Endothelial cell of umbilical vein (primary cell): ENCODE measurements at regions not wholly inside any gene's neighbourhood (a gene's known extent, or its start where the extent isn't known, plus 50 kb on each side); places are given as distances from the start of the nearest gene placed in this dataset.

Experiments
- BruUV-seq: library from RNA; stranded (reverse); fragments of 400-500 nt; replicated peaks from 2 replicates; lab custom pipeline; 2021; lab: Mats Ljungman, UMichigan
- CTCF ChIA-PET: fragments of 300-600, 350-600 bp; sonication (Branson Sonifier 250); formaldehyde crosslinking; loops from one replicate; lab custom pipeline; 2021; ENCODE audit warnings: antibody characterized with exemption, inconsistent platforms; lab: Charles Lee
- POLR2A ChIA-PET: fragments of 300-600, 350-600 bp; sonication (Branson Sonifier 250); formaldehyde crosslinking; loops from one replicate; lab custom pipeline; 2021; ENCODE audit warnings: antibody characterized with exemption, inconsistent platforms; lab: Charles Lee
- DNase-seq: peaks from one replicate; pipeline ENCODE4 v3.0.0-alpha.2; 2011; ENCODE audit warnings: low read depth, low spot score
- FAIRE-seq: peaks from 2 replicates; lab custom pipeline; 2011; peaks lifted over from hg19 to GRCh38; lab: Jason Lieb, UNC
- H2AFZ ChIP-seq: 2 replicates; pipeline ENCODE4 v1.6.0; 2012; ENCODE audit warnings: low read depth, low read length, control low read depth, inconsistent platforms
- H3K27ac ChIP-seq: 2 replicates; pipeline ENCODE4 v1.5.1; 2011; ENCODE audit warnings: low read depth, mild to moderate bottlenecking, control low read depth, low read length, moderate library complexity; ENCODE audit not compliant: insufficient read depth
- H3K27me3 ChIP-seq, 2 experiments: 2 replicates each; pipeline versions ENCODE4 v1.6.0 to v1.6.1; 2011; ENCODE audit warnings: low read length in 2 of 2, mixed read lengths in 1 of 2; ENCODE audit not compliant: control insufficient read depth in 2 of 2, insufficient read depth in 2 of 2
- H3K36me3 ChIP-seq, 2 experiments: 2 replicates in 1 of 2; 3 replicates in 1 of 2; pipeline ENCODE4 v1.5.1; 2011; ENCODE audit warnings: low read length in 2 of 2, mild to moderate bottlenecking in 1 of 2, moderate library complexity in 1 of 2; ENCODE audit not compliant: control insufficient read depth in 2 of 2, insufficient read depth in 2 of 2; ENCODE audit errors: extremely low read depth in 1 of 2
- H3K4me1 ChIP-seq: 3 replicates; pipeline ENCODE4 v1.5.1; 2011; ENCODE audit warnings: mild to moderate bottlenecking, low read length; ENCODE audit not compliant: control insufficient read depth, insufficient read depth; ENCODE audit errors: extremely low read depth
- H3K4me2 ChIP-seq: 2 replicates; pipeline ENCODE4 v1.6.1; 2011; ENCODE audit warnings: low read length, control low read depth, mixed read lengths; ENCODE audit not compliant: insufficient read depth
- H3K4me3 ChIP-seq, 3 experiments: fragments of 200-600 bp in 1 of 3; sonication (generic), shearing (Covaris generic) in 1 of 3; replicated peaks in 1 of 3; 2 replicates each; pipeline ENCODE4 v1.5.1; 2011 to 2016; ENCODE audit warnings: control low read depth in 3 of 3, low read length in 3 of 3, mild to moderate bottlenecking in 2 of 3, inconsistent platforms in 1 of 3, low read depth in 1 of 3, moderate library complexity in 1 of 3; ENCODE audit not compliant: insufficient read depth in 1 of 3
- H3K79me2 ChIP-seq: 2 replicates; pipeline ENCODE4 v1.6.0; 2012; ENCODE audit warnings: low read length, inconsistent platforms; ENCODE audit not compliant: control insufficient read depth, insufficient read depth
- H3K9ac ChIP-seq: replicated peaks from 2 replicates; pipeline ENCODE3; 2011; ENCODE audit warnings: low read length, control low read depth; ENCODE audit not compliant: insufficient read depth; ENCODE audit errors: extremely low read depth
- H3K9me1 ChIP-seq: replicated peaks from 3 replicates; pipeline ENCODE4 v1.6.0; 2011; ENCODE audit warnings: mild to moderate bottlenecking, low read length; ENCODE audit not compliant: control insufficient read depth, insufficient read depth; ENCODE audit errors: extremely low read depth
- H3K9me3 ChIP-seq: replicated peaks from 2 replicates; pipeline ENCODE4 v1.5.1; 2012; ENCODE audit warnings: low read length, inconsistent platforms; ENCODE audit not compliant: control insufficient read depth, insufficient read depth
- H4K20me1 ChIP-seq: replicated peaks from 2 replicates; pipeline ENCODE3; 2011; ENCODE audit warnings: mild to moderate bottlenecking, low read length; ENCODE audit not compliant: control insufficient read depth, insufficient read depth; ENCODE audit errors: extremely low read depth
- EZH2 ChIP-seq: IDR thresholded peaks from 2 replicates; pipeline ENCODE4 v1.6.1; 2012; ENCODE audit warnings: borderline replicate concordance, low read depth, mild to moderate bottlenecking, moderate library complexity, low read length, inconsistent platforms; ENCODE audit not compliant: severe bottlenecking
- FOS ChIP-seq: IDR thresholded peaks from 2 replicates; pipeline ENCODE4 v1.6.1; 2011; ENCODE audit warnings: mild to moderate bottlenecking, low read length, moderate library complexity, borderline replicate concordance; ENCODE audit not compliant: insufficient read depth
- GATA2 ChIP-seq: IDR thresholded peaks from 2 replicates; pipeline ENCODE4 v1.7.0; 2011; ENCODE audit warnings: low read depth, mild to moderate bottlenecking, moderate library complexity, mixed read lengths, low read length; ENCODE audit not compliant: insufficient read length, insufficient read depth
- JUN ChIP-seq: IDR thresholded peaks from 2 replicates; pipeline ENCODE4 v1.6.1; 2011; ENCODE audit warnings: borderline replicate concordance, low read depth; ENCODE audit not compliant: insufficient read length, insufficient read depth
- MAX ChIP-seq: IDR thresholded peaks from 2 replicates; pipeline ENCODE4 v1.6.1; 2011; ENCODE audit not compliant: insufficient read depth, insufficient read length
- MYC ChIP-seq: IDR thresholded peaks from one replicate; pipeline ENCODE4 v1.6.1; 2011; ENCODE audit warnings: mild to moderate bottlenecking, low read depth, low read length
- POLR2A ChIP-seq: IDR thresholded peaks from 2 replicates; pipeline ENCODE4 v1.6.1; 2012; ENCODE audit warnings: low read depth, mild to moderate bottlenecking, control low read depth, low read length
- POLR2AphosphoS5 ChIP-seq: IDR thresholded peaks from 2 replicates; pipeline ENCODE4 v1.6.1; 2012; ENCODE audit warnings: low read depth, mild to moderate bottlenecking, control low read depth, low read length, moderate library complexity; ENCODE audit not compliant: insufficient read depth
- dilution Hi-C: fragments of 300-500 bp; cut with MboI; formaldehyde crosslinking; loops from one replicate; pipeline ENCODE4 v1.15.0; 2019; ENCODE audit warnings: low sequenced_read_pairs; ENCODE audit not compliant: extremely low pct_ligation_motif_present
- intact Hi-C: fragments of 100-400 bp; cut with micrococcal nuclease; formaldehyde crosslinking; loops from one replicate; pipeline ENCODE4 v1.10.0; 2022
- TF ChIP-seq, protein P1 (sequence below), 2 donors: IDR thresholded peaks; 1 replicate in 1 of 2; 2 replicates in 1 of 2; pipeline ENCODE4 v1.5.1; 2011; ENCODE audit warnings: low read length in 2 of 2, mild to moderate bottlenecking in 2 of 2, moderate library complexity in 2 of 2, control low read depth in 1 of 2, inconsistent platforms in 1 of 2, low read depth in 1 of 2; ENCODE audit not compliant: insufficient read depth in 1 of 2; ENCODE audit errors: extremely low read depth in 1 of 2

DNA sequence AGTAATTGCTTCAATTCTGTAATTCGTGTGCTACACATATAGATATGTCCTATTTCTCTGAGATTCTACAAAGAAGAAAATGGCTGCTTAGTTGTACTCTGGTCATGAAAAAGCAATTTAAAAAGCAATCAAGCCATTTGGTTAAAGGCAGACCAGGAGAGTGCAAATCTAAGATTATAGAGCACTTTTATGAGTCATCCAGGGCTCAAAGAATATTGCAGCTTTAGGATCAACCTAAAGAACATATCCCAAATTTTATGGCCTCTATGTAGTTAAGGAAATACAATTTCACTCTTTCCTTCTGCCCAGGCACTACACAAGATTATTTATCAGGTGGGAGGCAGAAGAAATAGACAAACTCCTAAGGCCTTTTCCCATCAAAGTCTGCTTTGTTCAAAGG, 332.8 kb downstream of the SEC23A start:
- BruUV-seq: no TSS peak

More for the DNA sequence above, 332.8 kb downstream of the SEC23A start:
- Histone ChIP-seq H3K4me1 (no peaks in the 10 kb centered on the region), H3K9me1 (no peaks in the 10 kb centered on the region), H3K9ac (no peak overlapping the region), H3K27me3 (no peaks in the 10 kb centered on the region), H3K27ac (no peak overlapping the region), H3K4me3 (no peak overlapping the region), H3K36me3 (no peaks in the 10 kb centered on the region), H3K79me2 (no peaks in the 10 kb centered on the region), H4K20me1 (no peaks in the 10 kb centered on the region), H2AFZ (no peak overlapping the region), H3K4me2 (no peak overlapping the region), H3K9me3 (no peaks in the 10 kb centered on the region)
- TF ChIP-seq FOS: no peak
- no peak for TF ChIP-seq EZH2
- TF ChIP-seq, protein P1, sequence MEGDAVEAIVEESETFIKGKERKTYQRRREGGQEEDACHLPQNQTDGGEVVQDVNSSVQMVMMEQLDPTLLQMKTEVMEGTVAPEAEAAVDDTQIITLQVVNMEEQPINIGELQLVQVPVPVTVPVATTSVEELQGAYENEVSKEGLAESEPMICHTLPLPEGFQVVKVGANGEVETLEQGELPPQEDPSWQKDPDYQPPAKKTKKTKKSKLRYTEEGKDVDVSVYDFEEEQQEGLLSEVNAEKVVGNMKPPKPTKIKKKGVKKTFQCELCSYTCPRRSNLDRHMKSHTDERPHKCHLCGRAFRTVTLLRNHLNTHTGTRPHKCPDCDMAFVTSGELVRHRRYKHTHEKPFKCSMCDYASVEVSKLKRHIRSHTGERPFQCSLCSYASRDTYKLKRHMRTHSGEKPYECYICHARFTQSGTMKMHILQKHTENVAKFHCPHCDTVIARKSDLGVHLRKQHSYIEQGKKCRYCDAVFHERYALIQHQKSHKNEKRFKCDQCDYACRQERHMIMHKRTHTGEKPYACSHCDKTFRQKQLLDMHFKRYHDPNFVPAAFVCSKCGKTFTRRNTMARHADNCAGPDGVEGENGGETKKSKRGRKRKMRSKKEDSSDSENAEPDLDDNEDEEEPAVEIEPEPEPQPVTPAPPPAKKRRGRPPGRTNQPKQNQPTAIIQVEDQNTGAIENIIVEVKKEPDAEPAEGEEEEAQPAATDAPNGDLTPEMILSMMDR (IDR thresholded peaks at IDR 0.05; ENCODE audit: extremely low read depth in 1 of 2, insufficient read depth in 1 of 2, low read depth in 1 of 2, low read length in 2 of 2): no peak
- no peak for TF ChIP-seq GATA2
- no peak for TF ChIP-seq POLR2A
- TF ChIP-seq MAX: no peak
- TF ChIP-seq MYC: no peak
- no peak for TF ChIP-seq JUN
- no peak for TF ChIP-seq POLR2AphosphoS5
- intact Hi-C loops: no loop called here
- no peak for FAIRE-seq
- dilution Hi-C loops: no loop called here
- ChIA-PET POLR2A (no interaction called here), CTCF (no interaction called here)
- no peak for DNase-seq
